Caco-2 (cell line): ENCODE measurements at regions not wholly inside any gene's neighbourhood (a gene's known extent, or its start where the extent isn't known, plus 50 kb on each side); places are given as distances from the start of the nearest gene placed in this dataset.

Experiments used
- BruUV-seq: library from RNA; stranded (reverse); fragments of 400-500 nt; replicated peaks from 2 replicates; lab custom pipeline; 2021; lab: Mats Ljungman, UMichigan
- CTCF ChIA-PET: fragments of 300-600 bp; sonication (Branson Sonifier 250); formaldehyde crosslinking; loops from one replicate; lab custom pipeline; 2022; ENCODE audit warnings: antibody characterized with exemption; lab: Charles Lee
- POLR2A ChIA-PET: fragments of 300-600 bp; sonication (Branson Sonifier 250); formaldehyde crosslinking; loops from one replicate; lab custom pipeline; 2022; ENCODE audit warnings: antibody characterized with exemption; lab: Charles Lee
- DNase-seq, 2 experiments: peaks; one replicate each; pipeline versions ENCODE4 v3.0.0 to v3.0.0-alpha.2; 2020 to 2022
- H3K27me3 ChIP-seq: replicated peaks from 2 replicates; pipeline ENCODE4 v1.6.0; 2011; ENCODE audit warnings: low read length; ENCODE audit not compliant: control insufficient read depth, insufficient read depth
- H3K36me3 ChIP-seq: 2 replicates; pipeline ENCODE4 v1.5.1; 2011; ENCODE audit warnings: low read length; ENCODE audit not compliant: control insufficient read depth, insufficient read depth
- H3K4me1 ChIP-seq: fragments of 250-450 bp; sonication (Bioruptor Pico); 2 replicates; pipeline ENCODE4 v1.5.1; 2020; ENCODE audit warnings: mild to moderate bottlenecking
- H3K4me3 ChIP-seq: 2 replicates; pipeline ENCODE4 v1.5.1; 2011; ENCODE audit warnings: low read depth, mild to moderate bottlenecking, control low read depth, low read length
- H3K9me3 ChIP-seq: fragments of 250-450 bp; sonication (Bioruptor Pico); 2 replicates; pipeline ENCODE4 v1.5.1; 2020; ENCODE audit warnings: mild to moderate bottlenecking, moderate library complexity
- H3K27ac Mint-ChIP-seq: one replicate; pipeline ENCODE4 v1.8.0; 2022; ENCODE audit warnings: mixed read lengths; ENCODE audit not compliant: unreplicated experiment
- H3K27me3 Mint-ChIP-seq: one replicate; pipeline ENCODE4 v1.8.0; 2022; ENCODE audit warnings: mixed read lengths; ENCODE audit not compliant: insufficient read depth, unreplicated experiment
- H3K36me3 Mint-ChIP-seq: one replicate; pipeline ENCODE4 v1.8.0; 2022; ENCODE audit warnings: mild to moderate bottlenecking, mixed read lengths; ENCODE audit not compliant: insufficient read depth, unreplicated experiment
- H3K4me1 Mint-ChIP-seq: one replicate; pipeline ENCODE4 v1.8.0; 2022; ENCODE audit warnings: low read depth, mixed read lengths; ENCODE audit not compliant: unreplicated experiment
- H3K4me3 Mint-ChIP-seq: one replicate; pipeline ENCODE4 v1.8.0; 2022; ENCODE audit warnings: mild to moderate bottlenecking, moderate library complexity, mixed read lengths; ENCODE audit not compliant: unreplicated experiment
- H3K9me3 Mint-ChIP-seq: one replicate; pipeline ENCODE4 v1.8.0; 2022; ENCODE audit warnings: mixed read lengths; ENCODE audit not compliant: unreplicated experiment
- intact Hi-C: fragments of 100-400 bp; cut with micrococcal nuclease; formaldehyde crosslinking; loops from one replicate; pipeline ENCODE4 v1.10.0; 2022; ENCODE audit not compliant: unreplicated experiment
- TF ChIP-seq, protein P1 (sequence below), 2 experiments: fragments of 200-600 bp in 1 of 2; IDR thresholded peaks; 1 replicate in 1 of 2; 2 replicates in 1 of 2; pipeline versions ENCODE4 v1.5.1 to v1.8.0; 2011 to 2022; ENCODE audit warnings: antibody characterized with exemption in 1 of 2, control low read depth in 1 of 2, inconsistent platforms in 1 of 2, low read depth in 1 of 2, low read length in 1 of 2, mild to moderate bottlenecking in 1 of 2, moderate library complexity in 1 of 2; ENCODE audit not compliant: insufficient read depth in 1 of 2, severe bottlenecking in 1 of 2, unreplicated experiment in 1 of 2

DNA sequence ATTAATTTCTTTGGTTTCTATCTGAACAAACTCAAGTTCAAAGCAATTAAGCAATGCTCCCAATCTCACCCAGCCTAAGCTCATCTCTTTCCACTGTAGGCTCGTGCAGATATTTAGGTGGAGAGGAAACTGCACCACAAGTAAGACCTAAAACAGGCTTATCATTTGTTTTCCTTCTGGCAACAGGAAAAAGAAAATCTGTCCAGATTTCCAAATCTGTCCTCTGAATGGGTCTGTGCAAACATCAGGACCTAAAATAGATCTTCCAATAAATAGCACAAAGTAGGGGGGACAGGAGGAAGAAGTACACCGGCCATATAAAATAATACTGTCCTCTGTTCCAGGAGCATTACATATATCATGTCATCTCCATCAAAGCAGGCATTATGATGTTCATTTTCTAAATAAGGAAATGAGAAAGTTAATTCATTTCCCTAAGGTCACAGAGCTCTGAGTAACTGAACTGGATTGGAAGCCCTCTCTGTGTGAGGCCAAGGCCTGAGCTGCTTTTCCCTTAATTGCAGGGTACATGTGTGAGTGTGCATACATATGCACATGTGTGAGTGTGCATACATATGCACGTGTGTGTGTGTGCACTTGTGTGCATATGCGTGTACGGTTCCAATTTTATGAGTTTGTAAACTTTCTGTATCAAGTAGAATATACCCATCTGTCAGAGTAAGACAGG lies 92.8 kb upstream of the PARD3 start:
- Mint-ChIP-seq H3K27me3 (peaks cover 2% of the 10 kb centered on the region), H3K4me1 (no peaks in the 10 kb centered on the region), H3K4me3 (no peak overlapping the region), H3K27ac (no peak overlapping the region), H3K36me3 (no peaks in the 10 kb centered on the region), H3K9me3 (no peaks in the 10 kb centered on the region)
- intact Hi-C loops, result no loop called here
- POLR2A ChIA-PET, result no interaction called here
- BruUV-seq, result no TSS peak
- H3K36me3 ChIP-seq, result no peaks in the 10 kb centered on the region
- DNase-seq, result no peak
- CTCF ChIA-PET, result no interaction called here
- no peaks in the 10 kb centered on the region for H3K9me3 ChIP-seq
- TF ChIP-seq, protein P1, sequence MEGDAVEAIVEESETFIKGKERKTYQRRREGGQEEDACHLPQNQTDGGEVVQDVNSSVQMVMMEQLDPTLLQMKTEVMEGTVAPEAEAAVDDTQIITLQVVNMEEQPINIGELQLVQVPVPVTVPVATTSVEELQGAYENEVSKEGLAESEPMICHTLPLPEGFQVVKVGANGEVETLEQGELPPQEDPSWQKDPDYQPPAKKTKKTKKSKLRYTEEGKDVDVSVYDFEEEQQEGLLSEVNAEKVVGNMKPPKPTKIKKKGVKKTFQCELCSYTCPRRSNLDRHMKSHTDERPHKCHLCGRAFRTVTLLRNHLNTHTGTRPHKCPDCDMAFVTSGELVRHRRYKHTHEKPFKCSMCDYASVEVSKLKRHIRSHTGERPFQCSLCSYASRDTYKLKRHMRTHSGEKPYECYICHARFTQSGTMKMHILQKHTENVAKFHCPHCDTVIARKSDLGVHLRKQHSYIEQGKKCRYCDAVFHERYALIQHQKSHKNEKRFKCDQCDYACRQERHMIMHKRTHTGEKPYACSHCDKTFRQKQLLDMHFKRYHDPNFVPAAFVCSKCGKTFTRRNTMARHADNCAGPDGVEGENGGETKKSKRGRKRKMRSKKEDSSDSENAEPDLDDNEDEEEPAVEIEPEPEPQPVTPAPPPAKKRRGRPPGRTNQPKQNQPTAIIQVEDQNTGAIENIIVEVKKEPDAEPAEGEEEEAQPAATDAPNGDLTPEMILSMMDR (IDR thresholded peaks at IDR 0.05; ENCODE audit: insufficient read depth in 1 of 2, low read depth in 1 of 2, low read length in 1 of 2, severe bottlenecking in 1 of 2, unreplicated experiment in 1 of 2), result no peak
- no peaks in the 10 kb centered on the region for H3K27me3 ChIP-seq
- no peak overlapping the region for H3K4me3 ChIP-seq
- H3K4me1 ChIP-seq, result no peaks in the 10 kb centered on the region

DNA sequence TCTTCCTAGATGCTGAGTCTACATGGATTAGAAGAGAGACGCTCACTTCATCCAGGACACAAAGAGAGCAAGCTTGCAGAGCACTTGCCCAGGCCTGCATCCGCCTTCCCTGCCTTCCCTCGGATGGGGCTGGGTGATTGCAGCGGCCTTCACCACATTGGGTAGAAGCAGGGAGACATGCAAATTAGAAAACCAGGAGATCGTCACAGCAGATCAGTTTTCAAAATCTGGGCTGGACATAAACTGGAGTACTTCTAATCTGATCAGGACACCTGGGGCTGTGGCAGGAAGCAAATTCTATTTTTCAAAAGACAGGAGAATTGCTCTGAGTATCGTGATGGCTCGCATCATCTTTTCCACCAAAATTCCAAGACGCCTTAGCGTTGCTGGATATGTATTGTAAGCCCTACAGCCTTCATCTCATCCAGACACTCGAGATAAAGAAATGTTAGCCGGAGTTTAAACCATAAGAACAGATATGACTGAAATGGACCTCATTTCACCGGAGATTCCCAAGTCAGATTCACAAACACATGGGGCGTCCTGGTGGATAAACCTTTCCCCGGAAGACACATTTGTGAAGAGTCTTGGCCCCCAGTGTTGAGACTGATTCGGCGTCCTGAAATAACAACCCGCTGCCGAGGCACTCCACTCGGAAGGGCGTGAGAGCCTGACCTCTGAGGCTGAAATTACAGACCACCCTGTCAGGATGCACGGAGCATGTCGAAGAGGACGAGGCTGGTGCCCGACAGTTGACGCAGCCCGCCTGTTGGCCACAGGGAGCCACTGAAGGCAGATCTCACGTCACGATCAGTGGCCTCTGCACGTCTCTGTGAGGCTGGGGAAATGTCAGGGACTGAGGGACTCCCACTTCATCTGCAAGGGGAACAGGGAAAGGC lies 91.2 kb upstream of the PARD3 start:
- BruUV-seq, result no TSS peak
- Histone ChIP-seq H3K4me1 (no peaks in the 10 kb centered on the region), H3K4me3 (no peak overlapping the region), H3K9me3 (no peaks in the 10 kb centered on the region), H3K36me3 (no peaks in the 10 kb centered on the region), H3K27me3 (no peaks in the 10 kb centered on the region)
- DNase-seq, result peak; percentile 41 to 59
- Mint-ChIP-seq H3K9me3 (no peaks in the 10 kb centered on the region), H3K4me1 (no peaks in the 10 kb centered on the region), H3K4me3 (no peak overlapping the region), H3K27me3 (no peaks in the 10 kb centered on the region), H3K27ac (no peak overlapping the region), H3K36me3 (no peaks in the 10 kb centered on the region)
- CTCF ChIA-PET, result interaction anchor here (0.8 kb wide), 1 partner anchor 456 kb away, joined by 6 read pairs; no protein-coding TSS in a partner anchor
- POLR2A ChIA-PET, result no interaction called here
- intact Hi-C loops, result no loop called here
- TF ChIP-seq, protein P1 (IDR thresholded peaks at IDR 0.05; ENCODE audit: insufficient read depth in 1 of 2, low read depth in 1 of 2, low read length in 1 of 2, severe bottlenecking in 1 of 2, unreplicated experiment in 1 of 2), result no peak

DNA sequence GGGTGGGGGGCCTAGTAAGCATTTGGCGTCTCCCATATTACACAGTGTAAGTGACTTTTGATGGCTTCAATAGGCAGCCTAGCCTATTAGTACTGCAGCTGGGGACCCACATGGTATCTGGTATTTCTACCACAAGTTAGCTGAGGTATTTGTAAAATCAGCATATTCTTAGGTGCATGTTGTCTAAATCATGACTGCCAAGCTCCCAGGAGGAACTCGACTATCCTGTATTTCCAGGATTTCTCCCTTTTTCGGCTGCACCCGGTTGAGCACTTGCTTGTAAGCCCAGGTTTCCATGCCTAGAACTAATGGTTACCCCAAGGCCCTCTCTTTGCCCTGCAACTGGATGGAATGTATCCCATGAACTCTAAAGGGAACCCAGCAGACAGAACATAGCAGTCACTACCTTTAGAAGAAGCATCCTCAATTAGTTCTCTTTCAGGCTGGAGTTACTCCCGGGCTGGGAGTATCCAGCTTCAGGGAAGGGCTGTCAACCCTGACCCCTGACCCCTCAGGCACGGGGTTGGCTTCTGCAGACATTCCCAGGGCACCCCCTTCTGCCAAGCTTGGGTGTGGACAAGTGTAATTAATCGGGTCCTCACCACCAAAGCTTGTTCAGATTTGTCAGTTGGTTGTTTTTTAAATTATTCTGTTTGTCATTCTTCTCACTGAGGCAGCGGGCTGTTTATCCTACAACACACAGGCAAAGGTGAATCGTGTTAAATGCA lies 90.3 kb upstream of the PARD3 start:
- TF ChIP-seq, protein P1 (IDR thresholded peaks at IDR 0.05; ENCODE audit: insufficient read depth in 1 of 2, low read depth in 1 of 2, low read length in 1 of 2, severe bottlenecking in 1 of 2, unreplicated experiment in 1 of 2), result peak in 1 of 2 experiments; percentile 14
- Histone ChIP-seq H3K4me1 (no peaks in the 10 kb centered on the region), H3K9me3 (no peaks in the 10 kb centered on the region), H3K4me3 (no peak overlapping the region), H3K36me3 (no peaks in the 10 kb centered on the region), H3K27me3 (no peaks in the 10 kb centered on the region)
- Mint-ChIP-seq H3K9me3 (no peaks in the 10 kb centered on the region), H3K27me3 (no peaks in the 10 kb centered on the region), H3K36me3 (no peaks in the 10 kb centered on the region), H3K4me1 (no peaks in the 10 kb centered on the region), H3K27ac (no peak overlapping the region), H3K4me3 (no peak overlapping the region)
- CTCF ChIA-PET, result interaction anchor here (0.6 to 0.8 kb wide), 2 partner anchors 231 to 455 kb away, joined by 4 to 6 read pairs; no protein-coding TSS in a partner anchor
- intact Hi-C loops, result no loop called here
- BruUV-seq, result no TSS peak
- peak in 1 of 2 experiments; percentile 28 for DNase-seq
- POLR2A ChIA-PET, result no interaction called here
